HG03521 (cell line): ENCODE measurements at regions not wholly inside any gene's neighbourhood (a gene's known extent, or its start where the extent isn't known, plus 50 kb on each side); places are given as distances from the start of the nearest gene placed in this dataset.

Experiments
- ATAC-seq: cut with Tn5 transposase; IDR thresholded peaks from one replicate; pipeline ENCODE4 v1.9.1; 2021; ENCODE audit warnings: mild to moderate bottlenecking, moderate library complexity; ENCODE audit not compliant: unreplicated experiment

- no peak for ATAC-seq
Measured at GRCh38 chr21:24188506-24188905, 1418.8 kb downstream of the MRPL39 start.

GRCh38 chr21:24183077-24183476, 1424.2 kb downstream of the MRPL39 start:
- ATAC-seq = no peak

- no peak for ATAC-seq
Measured at GRCh38 chr21:24179110-24179509, 1428.2 kb downstream of the MRPL39 start.

DNA sequence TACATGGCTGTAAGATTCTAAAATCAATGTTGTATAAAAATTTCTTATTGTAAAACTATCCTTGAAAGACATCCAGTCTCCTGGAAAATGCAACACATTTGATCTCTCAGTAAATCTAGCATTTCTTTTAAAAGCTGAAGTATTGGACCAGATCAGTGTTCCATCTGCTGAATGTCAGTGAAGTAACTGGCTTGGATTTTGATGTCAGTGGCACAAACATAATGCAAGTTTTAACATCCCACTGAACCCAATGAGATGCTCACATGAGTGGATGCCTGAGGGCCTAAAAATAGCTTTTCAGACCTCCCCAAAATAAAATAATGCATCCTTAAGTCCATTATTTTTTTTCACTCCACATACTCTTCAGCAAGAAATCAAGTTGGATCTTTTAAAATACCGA, 1432.2 kb downstream of the MRPL39 start:
- ATAC-seq = no peak

DNA sequence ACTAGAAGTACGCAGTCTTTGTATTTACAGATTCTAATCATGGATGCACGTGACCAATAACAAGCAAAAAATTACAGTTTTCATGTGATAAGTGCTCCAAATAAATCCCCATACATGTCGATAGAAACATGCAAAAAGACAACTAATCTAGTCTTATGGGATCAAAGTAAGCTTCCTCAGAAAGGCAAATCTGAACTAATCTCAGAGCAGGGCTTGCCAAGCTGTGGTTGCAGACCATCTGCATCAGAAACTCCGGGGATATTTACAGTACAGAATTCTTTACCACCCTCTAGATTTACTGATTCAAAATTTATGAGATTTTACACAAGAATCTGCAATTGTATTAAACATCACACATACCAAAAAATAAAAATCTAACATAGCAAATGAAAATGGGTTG, 1435.5 kb downstream of the MRPL39 start:
- ATAC-seq = no peak

DNA sequence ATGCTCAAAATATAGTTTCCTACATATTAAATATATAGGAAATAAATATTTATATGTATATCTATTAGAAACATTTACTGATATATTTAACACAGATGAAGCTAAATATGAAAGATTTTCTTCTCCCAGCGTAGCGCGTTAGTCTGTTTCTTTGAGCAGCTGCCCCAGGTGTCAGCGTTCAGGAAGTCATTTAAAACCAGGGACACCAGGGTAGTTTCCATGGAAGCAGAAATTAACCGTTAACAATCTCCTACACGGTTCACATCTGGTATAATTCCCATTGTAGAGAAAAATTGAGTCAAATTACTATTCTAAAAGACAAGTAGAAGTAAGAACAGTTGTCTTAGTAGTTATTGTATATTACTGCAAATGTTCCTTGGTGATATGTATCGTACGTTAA, 1443.7 kb downstream of the MRPL39 start:
- no peak for ATAC-seq

DNA sequence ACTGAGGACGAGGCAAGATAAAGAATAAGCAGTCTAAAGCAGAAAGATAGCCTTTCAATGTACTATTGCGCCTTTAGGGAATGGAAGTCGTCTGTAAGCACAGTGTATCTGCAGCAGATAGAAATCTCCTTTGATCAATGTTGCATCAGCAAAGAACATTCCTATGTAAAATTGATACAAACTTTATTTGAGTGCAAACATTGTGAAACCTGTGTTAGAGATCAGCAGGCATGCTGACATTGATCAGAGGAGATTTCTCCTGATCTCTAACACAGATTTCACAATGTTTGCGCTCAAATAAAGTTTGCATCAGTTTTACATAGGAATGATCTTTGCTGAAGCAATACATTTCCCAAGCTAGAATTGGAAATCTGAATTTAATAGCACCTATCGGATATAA, 1446.8 kb downstream of the MRPL39 start:
- ATAC-seq = no peak

DNA sequence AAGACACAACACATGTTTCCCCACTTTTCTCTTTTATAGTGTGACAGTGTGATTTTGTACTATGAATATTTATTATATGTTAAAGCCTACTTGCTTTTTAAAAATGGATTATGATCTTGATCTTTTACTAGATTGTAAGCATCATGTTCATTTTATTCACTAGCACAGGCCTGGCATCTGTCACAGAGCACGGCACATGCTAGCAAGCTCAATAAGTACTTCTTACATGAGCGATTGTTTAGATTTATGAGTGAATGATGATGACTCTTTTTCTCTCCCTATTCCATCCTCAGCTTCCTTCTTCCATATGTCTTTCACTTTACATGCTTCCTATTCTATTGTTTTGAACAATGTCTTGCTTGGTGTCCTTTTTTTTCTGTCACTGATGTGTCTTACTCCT, 1454.1 kb downstream of the MRPL39 start:
- ATAC-seq = no peak

DNA sequence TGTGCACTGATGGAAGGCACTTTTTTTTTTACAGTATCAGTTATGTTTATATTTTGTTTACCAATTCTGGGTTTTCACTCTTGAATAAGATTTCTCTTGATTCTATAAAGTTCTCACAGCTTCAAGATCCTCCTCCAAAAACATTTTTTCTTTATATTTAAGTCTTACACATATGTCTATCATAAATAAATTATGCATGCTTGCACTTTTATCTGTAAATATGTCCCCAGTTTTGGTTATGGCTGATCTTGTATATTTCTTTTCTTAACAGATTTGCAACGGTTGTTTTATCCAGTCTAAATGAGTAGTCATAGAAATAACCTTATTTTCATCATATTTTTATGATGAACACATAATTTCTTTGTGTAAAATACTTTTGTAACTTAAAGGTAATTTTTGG, 1456.5 kb downstream of the MRPL39 start:
- no peak for ATAC-seq

GRCh38 chr21:24148461-24148860, 1458.8 kb downstream of the MRPL39 start:
- no peak for ATAC-seq

GRCh38 chr21:24147674-24148073, 1459.6 kb downstream of the MRPL39 start:
- ATAC-seq = no peak

GRCh38 chr21:24131056-24131455, 1476.2 kb downstream of the MRPL39 start:
- ATAC-seq = no peak

- ATAC-seq = no peak
Measured at GRCh38 chr21:24127651-24128050, 1479.6 kb downstream of the MRPL39 start.

- ATAC-seq = no peak
Measured at GRCh38 chr21:24123785-24124184, 1483.5 kb downstream of the MRPL39 start.

GRCh38 chr21:24118738-24119459, 1488.4 kb downstream of the MRPL39 start:
- ATAC-seq = no peak

DNA sequence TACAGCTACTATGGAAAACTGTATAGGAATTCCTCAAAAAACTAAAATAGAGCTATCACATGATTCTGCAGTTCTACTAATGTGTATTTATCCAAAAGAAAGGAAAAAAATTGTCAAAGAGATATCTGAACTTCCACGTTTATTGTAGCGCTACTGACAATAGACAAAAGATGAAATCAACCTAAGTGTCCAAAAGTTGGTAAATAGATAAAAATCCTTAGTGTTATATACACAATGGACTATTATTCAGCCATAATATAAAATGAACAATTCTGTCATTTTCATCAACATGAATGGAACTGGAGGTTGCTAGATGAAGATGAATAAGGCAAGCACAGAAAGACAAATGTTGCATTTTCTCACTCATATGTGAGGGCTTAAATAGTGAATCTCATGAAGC, 1492.1 kb downstream of the MRPL39 start:
- no peak for ATAC-seq

GRCh38 chr21:24112020-24112419, 1495.3 kb downstream of the MRPL39 start:
- ATAC-seq = no peak

DNA sequence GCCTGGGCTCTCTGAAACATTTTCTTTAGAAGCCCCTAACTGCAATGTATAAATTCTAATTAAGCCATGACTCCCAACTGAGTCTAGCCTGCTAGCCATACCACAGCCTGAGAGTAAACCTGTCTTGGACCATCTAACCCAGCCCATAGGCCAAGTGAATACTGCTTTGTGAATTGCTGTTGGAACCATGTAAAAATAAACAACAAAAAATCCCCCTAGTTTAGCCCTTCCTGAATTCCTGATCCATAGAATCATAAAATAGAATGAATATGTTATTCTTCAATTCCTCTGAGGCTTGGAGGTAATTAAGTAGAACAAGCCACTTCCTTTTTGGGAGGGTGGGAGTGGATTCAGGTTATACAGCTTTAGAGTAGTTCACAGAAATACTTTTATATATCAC, 1496.4 kb downstream of the MRPL39 start:
- no peak for ATAC-seq

DNA sequence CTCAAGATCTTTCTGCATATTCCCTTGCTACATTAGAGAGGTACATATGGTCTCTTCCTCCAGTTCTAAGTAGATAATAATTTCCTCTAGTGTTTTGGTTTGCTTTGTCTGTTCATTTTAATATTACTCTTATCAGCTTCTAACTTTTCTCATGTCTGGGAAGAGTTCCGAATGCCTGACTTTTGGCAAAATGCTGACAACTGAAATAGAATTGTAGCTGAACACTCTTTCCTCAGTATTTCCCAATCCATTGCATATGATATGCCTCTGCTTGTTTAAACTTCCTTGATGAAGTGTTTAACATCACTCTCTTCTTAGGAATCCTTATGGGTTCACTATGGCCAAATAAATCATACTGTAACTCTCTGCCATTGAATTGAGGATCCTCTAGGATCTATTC, 1510.1 kb downstream of the MRPL39 start:
- ATAC-seq = no peak

GRCh38 chr21:24096651-24097050, 1510.6 kb downstream of the MRPL39 start:
- no peak for ATAC-seq

DNA sequence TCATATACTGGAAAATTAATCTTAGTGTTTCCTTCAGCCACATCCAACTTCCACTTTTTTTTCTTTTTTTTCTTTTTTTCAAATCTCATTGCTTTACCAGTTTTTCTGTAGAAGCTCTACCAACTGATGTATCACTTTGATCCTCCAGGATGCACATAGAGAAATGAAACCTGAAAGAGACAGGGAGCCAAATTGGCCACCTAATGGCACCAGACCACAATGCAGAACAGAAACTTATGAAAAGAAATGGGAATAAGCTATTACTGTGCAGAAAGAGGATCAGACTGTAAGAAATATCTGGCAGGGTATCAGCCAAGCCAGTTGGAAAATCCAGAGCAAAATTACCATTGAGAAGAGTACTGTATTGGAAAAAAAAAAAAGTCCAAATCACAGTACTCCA, 1514.2 kb downstream of the MRPL39 start:
- no peak for ATAC-seq

DNA sequence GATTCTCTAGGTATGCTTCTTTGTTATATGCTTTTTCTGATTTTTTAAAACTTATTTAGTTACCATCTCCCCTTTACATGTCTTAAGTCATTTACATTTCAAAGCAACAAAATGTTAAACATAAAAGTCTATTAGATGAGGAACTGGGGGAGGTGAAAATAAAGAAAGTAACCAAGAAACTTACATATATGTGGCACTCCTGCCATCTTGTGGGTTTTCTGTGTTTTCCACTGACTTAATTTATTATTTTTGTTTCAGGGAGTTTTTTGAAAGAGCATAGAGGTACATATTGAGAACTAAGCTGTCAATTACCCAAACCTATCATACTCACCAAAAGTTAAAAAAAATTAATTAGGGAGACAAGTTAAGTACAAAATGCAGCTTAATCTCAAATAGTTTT, 1531.1 kb downstream of the MRPL39 start:
- no peak for ATAC-seq

- no peak for ATAC-seq
Measured at GRCh38 chr21:24055696-24056095, 1551.6 kb downstream of the MRPL39 start.
